NCI-H2196 (cell line): ENCODE measurements at regions not wholly inside any gene's neighbourhood (a gene's known extent, or its start where the extent isn't known, plus 50 kb on each side); places are given as distances from the start of the nearest gene placed in this dataset.

Experiments
- DNase-seq: peaks from one replicate; lab custom pipeline; 2025; ENCODE audit not compliant: unreplicated experiment; lab: John Stamatoyannopoulos, UW

DNA sequence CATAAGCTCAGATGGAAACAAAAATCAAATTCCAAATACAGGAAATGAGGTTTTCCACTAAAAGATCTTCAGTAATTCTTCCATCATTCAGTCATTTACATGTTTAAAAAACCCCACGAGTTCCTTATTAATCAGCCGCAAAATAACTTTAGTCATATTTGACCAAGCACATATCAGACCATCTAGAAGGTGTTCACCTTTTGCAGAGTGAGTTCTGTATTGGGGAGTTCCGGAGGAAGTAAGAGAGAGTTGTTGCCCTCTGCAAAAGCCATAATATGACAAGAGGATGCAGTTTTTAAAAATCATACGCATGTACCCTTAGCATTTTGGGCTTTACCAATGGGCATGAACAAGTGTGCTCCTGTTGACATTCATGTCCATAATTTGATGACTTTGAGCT, 61.6 kb downstream of the CCR1 start:
- DNase-seq, result no peak

DNA sequence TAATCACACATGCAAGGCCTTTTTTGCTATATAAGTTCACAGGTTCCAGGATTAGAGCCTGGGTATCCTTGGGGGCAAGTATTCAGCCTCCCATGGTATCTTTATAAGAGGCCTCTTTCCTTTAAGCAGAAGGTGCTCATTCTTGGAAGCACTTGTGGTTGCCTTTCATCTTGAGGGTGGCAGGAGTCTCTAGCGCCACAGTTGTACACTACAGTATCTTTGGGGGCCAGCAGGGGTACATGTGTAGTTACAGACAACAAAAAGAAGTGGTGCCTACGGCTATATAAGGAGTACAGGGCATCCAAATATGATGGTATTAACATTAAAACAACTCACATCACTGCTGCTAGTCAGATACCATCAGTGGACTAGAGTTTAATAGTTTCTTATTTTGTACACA, 62.1 kb downstream of the CCR1 start:
- DNase-seq, result no peak

DNA sequence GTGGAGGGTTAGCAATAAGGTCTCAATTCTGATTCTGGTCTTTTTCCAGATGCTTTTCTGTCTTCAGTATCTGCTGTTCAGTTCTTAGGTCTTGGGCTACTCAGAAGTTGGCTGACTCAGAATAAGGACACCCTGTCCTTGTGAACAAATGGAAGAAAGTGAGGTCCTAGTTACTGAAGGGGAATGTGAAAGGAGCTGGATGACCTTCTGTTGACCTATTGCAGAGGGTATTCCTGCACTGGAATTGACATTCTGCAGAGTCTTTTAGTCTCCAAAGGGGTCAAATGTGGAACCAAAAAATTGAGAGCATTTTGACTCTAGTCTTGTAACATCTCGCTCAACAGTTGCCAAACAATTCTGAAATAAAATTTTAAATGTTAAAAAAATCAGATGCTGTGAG, 63.0 kb downstream of the CCR1 start:
- DNase-seq, result no peak

DNA sequence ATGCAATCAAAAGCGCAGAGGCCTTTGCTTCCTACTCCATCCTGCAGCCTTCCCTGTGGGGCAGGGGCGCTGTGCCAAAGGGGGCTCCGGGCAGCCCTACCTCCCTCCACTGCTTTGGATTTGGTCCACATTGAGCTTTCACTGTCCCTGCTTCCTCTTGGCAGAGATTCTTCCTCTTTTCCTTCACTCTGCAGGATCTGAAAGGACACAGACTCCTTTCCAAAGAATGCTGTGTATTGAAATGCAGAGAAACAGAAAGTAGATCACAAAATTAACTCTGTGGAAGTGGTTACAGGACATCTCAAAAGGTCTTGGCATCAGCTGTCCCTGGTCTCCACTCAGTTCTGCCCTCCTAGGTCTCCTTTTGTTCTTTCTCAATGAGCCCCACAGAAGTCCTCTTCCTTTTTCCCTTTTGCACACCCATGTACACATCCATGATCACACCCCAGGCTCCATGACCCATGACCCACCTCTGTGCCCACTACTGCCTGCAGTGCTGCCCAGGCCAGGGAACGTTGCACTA, 64.1 kb downstream of the CCR1 start:
- DNase-seq, result no peak

DNA sequence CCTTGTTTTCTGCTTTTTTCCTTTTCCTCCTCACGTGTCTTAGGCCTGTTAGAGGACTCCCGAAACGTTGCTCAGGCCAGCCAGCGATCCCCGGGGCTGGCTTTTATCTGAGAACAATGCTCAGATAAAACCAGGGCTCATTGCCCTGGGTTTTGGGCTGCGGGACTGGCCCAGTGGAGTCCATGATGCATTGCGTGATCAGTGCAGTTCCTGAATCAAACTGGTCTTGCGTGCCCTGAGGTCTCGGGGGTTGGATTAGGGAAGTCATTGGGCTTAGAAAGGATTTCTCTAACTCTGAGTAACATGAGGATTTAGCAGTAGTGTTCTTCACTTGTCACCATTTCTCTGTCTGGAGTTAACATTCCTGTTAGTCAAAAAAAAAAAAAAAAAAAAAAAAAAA, 66.3 kb downstream of the CCR1 start:
- DNase-seq, result no peak

DNA sequence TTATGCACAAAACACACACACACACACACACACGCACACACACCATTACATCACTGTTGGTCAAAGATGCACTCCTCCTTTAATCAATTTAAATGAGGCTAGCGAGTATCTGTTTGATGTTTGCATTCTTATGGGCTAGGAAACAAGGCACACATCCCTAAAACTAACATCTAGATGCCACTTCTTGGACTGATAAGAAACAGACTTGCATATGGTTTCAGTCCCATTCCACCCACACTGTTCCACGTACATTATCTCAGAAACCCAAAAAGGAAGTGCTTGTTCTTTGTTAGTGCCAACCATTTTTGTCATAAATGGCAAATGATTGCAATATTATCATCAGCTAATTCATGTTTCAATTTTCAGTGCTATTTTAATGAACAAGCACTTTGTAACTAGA, 69.5 kb downstream of the CCR1 start:
- no peak for DNase-seq

DNA sequence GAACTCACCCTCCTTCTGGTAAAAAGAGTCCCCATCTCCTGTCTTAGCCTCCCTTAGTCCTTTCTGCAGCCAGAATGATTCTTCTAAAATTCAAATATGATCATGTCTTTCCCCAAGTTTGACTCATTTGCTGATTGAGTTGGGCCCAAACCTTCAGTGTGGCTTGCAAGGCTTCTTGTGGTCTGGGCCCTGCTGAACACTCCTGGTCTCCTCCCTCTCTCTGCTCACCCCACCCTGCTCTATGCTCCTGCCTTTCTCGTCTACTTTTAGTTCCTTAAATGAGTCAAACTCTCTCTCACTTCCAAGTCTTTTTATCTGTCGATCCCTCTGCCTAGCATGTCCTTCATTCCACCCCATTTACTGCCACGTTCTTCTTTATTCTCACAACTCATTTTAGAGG, 72.6 kb downstream of the CCR1 start:
- no peak for DNase-seq

DNA sequence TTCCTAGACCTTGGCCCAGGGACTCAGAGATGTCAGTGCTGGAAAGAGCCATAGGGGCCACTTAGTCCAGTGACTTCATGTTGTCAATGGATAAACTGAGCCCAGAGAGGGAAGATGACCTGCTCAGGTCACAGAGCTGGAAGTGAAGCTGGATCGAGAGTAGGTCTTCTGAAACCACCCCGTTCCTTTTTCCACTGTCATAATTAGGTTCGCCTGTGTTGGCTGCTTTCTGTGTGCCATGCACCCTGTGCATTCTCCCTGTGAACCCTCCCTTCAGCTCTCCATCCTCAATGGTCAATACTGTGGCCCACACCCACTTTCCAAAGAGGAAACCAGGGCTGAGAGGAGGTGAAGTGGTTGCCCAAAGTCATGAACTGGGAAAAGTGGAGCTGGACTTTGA, 74.8 kb downstream of the CCR1 start:
- DNase-seq, result no peak

DNA sequence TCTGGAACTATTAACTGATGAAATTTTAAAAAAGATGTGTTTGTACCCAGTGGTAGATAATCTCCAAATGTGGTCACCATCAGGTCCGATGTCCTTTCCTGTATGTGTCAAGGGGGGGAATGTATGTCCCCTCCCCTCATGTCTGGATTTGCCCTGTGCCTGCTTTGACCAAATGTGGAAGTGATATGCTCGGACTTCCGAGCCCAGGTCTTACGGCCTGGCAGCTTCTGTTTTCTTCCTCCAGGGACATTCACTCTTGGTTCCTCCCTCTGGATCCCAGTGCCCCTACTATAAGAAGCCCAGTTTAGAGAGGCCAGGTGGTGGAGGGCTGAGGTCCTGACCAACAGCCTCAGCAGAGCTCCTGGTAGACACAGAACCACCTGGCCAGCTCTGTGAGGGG, 75.5 kb downstream of the CCR1 start:
- no peak for DNase-seq

DNA sequence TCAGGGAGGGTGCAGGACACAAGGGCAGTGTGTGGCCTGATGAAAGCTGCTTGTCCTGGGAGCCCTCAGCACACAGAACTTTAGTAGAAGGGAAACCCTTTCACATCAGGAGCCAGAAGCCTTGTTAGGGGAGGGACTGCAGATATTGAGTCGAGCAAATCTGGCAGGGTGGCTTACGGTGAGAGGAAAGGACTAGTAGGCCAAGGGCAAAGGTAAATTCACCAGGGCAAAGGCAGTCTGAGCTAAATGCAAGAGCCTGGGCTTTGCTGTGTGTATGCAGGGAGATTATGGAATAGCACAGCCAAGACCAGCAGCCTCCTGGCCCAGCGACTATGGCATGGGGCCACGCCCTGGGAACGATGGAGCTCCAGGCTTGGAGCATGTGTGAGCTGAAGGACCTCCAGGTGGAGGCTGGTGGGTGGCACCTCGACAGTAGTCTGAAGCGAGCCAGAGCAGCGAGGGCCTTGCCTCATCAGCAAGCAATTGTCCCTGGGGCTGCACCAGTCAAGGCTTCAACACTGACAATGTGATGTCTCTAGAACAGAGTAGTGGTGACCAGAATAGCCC, 76.1 kb downstream of the CCR1 start:
- DNase-seq, result no peak

DNA sequence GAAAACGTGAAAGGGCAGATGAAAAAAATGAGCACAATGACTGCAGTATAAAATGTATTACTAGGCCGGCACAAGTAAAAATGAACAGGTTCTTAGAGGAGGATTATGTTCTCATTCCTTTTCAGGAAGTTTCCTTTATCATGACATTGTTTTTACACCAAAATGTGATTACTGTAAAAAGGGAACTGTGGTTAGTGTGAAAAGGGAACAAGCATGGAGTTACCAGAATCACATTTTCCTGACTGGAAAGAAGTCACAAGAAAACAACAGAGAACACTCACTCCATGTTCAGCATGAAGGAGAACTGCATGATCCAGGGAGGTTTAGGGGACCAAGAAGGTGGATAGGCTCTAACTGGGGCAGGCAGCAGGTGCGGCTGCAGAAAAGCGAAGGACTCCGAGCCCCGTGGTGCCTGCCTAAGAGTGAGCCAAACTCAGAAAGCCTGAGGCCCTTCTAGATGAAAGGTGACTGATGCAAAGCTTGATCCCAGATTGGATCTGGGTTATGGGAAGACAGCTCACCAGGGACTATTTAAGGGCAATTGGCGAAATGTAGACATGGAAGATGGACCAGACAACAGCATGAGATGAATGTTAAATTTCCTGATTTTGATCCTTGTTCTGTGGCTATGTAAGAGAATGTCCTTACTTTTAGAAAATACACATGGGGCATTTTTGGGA, 77.3 kb downstream of the CCR1 start:
- no peak for DNase-seq

DNA sequence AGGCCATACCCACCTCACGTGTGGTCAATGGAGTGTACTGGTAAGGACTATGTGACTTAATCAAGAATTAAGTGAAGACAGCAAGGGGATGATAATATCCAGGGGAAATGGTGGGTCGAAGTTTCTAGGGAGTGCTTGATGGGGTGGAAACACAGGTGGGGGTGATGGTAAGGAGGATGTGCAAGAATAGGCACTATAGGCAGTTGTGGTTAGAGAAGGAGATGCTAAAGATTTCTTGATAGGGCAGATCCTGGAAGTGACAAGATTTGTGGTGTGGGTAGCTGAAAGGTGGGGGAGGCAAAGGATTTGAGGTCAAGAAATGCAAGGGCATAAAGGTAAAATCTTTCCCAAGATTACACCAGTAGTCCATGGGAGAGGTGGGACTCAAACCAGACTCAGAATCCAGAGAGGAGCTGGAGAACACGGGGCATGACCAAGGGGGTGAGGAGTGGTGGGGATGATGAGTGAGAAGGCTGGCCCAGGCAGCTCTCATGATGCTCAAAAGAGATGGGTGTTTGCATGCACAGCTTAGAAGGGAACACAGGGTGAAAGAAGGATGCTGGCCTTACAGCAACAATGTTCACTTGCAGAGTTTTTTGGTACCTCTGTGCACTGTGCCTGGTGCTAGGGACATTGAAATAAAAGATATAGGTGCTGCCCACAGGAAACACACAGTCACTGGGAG, 78.4 kb downstream of the CCR1 start:
- DNase-seq, result no peak

DNA sequence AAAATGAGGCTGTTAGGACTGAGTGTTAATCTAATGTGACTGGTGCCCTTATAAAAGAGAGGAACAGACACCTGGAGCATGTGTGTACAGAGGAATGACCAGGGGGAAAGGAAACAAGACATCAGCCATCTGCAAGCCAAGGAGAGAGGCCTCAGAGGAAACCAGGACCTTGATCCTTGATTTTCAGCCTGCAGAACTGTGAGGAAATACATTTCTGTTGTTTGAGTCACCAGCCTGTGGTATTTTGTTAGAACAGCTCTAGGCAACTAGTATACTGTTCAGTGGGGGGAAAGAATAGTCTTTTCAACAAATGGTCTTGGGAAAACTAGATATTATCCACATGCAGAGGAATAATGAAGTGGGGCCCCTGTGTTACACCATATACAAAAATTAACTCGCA, 80.6 kb downstream of the CCR1 start:
- DNase-seq, result no peak

DNA sequence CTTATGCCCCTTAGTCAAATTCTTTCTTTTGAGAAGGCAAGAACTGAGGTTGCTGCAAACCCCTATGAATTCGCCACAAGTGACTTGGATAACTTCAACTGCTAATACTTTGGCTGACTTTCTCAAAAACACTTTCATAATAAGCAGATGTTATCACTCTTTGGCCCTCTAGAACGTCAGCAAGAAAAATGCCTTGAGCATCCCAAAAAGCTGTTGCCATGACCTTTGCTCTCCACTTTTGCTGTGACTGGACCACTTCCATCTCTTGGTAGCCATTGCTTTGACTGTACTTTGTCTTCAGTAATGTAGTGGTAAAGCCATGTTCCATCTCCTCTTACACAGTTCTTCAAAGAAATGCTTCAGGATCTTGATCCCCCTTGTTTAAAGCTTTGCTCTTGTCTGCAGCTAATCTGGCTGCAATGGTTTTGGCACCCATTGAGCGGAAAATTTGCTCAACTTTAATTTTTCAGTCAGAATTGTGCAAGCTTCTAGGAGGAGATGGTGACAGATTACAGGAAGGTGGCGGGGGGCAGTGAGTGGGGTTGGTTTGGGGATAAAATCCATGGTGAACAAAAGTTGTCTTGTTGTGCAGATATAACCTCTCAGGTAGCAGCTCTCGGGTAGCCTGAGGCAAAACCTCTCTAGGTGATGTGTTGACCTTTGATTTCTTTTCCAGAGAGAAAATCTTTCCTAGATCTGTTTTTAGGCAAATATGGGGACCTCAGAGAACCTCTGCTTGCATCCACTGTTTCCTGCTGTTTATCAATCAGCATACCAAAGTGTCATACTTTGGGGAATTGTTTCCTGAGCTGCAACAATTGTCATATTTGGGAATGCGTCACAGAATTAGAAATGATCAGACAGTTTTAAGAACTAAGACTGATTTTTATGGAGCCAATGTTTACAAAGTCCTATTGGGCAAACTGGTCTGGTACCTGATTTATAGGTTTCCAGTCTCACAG, 83.6 kb downstream of the CCR1 start:
- DNase-seq, result no peak

DNA sequence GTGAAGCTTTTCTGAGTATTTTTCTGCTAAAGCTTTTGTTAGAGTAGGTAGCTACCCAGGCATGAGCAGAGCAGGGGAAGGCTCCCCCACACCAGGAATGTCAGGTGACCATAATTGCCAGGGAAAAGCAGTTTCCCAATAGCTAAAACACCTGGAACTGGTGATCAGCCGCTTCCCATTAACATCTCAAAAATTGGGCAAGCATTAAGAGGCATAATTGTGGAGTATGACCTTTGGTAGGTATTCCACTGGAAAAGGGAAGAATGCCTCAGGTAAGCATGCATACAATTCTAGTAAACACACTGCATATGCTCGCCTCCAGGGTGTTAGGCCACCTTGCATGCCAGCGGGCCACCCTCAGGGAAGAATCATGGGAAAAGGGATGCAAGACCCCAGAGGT, 84.5 kb downstream of the CCR1 start:
- DNase-seq, result no peak

DNA sequence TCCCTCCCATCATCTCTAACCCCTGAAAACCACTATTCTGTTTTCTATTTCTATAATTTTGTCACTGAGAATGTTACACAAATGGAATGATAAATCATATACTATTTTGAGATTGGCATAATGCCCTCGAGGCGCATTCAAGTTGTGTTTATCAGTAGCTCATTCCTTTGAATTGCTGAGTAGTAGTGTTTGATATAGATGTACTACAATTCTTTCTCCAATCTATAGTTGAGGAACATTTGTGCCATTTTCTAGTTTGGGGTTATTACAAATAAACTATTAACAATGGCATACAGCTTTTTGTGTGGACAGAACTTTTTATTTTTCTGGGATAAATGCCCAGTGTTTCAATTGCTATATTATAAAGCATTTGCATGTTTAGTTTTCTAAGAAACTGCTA, 86.0 kb downstream of the CCR1 start:
- no peak for DNase-seq

DNA sequence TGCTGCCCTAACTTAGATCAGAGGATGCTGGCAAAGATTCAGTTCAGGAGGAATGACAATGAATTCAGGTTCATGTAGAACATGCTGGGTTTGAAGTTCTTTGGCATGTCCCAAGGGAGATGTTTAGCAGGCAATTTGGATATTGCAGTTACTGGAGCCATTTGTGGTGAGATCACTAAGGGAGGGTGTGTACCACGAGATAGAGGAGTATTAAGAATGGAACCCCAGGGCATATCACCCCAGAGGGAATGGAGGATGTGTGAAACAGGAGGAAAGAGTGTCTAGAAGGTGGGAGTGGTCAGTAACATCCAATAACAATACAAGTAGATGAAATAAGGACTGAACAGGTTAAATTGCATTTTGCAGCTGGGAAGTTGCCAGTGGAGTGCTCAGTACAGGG, 87.1 kb downstream of the CCR1 start:
- DNase-seq, result no peak

DNA sequence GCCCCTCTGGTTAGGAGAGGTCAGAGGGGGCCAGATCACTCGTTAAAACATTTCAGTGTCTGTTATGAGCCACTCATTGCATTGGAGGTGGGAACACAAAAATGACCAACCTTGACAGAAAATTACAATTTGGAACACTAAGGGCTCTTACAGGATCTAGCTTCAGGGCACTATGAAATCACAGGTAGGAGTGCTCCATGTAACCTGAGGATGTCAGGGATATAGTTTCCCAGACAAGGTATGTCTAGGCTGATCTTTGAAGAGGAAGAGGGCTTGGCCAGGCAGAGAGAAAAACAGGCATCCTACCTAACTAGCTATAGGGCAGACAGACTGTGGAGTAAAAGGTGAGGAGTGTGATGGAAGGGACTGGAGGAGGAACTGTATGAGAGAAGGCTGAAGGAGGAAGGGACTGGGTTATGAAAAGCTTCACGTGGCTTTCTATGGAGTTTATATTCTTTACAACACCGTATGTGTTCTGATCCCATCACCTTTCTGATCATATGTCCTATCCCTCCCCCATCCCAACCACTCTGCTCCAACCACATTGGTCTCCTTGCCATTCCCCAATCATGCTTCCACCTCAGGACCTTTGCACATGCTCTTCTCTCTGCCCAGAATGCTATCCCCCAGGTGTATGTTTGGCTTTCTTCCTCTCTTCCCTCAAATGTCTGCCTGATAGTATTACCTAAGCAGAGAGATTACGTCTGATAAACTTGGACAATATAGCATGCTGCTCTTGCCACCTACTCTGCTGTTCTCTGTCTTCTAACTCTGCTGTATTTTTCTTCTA, 88.2 kb downstream of the CCR1 start:
- DNase-seq, result no peak

DNA sequence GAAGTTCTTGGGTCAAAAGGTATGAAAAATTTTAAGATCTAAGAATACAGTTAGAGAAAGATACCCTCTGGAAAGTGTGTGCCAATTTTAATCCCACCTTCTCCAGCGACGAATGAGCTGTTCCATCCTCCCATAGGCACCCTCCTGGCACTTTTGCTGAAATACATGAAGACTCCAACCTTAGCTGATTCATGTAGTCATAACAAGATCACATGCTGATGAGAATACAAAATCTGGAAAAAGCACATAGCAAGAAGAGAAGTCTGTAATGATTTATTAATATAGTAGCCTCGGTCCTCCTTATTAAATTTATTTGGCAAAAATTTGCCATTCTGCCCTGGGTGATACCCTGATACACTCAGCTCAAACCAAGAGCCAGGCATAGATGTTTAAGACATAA, 88.9 kb downstream of the CCR1 start:
- DNase-seq, result no peak

DNA sequence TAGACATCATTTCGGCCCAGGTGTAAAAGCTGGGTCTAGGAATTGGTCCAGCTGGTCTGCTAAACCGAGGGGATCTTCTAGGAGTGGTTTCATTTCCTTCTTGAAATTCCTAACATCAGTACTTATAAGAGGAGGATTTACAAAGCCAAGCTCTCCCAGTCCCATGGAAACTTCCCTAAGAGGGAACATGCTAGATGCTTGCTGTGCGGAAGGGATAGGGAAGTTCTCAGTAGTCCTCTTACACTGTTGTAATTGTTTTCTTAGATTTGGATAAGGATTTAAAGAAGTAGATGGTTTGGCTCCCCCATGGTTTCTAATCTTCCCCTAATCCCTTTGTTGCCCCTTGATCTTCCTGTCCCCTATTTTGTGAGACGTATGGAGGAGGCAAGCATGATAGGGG, 89.7 kb upstream of the XCR1 start:
- DNase-seq, result no peak
